Psoas muscle (tissue), 7 donors: ENCODE measurements at regions not wholly inside any gene's neighbourhood (a gene's known extent, or its start where the extent isn't known, plus 50 kb on each side); places are given as distances from the start of the nearest gene placed in this dataset.

Source experiments
- ATAC-seq, 4 donors: fragments of 200-7000 bp; cut with Tn5 transposase; one replicate each; pipeline ENCODE4 v1.9.1; 2020; ENCODE audit warnings: moderate library complexity in 3 of 4, mild to moderate bottlenecking in 2 of 4
- DNase-seq, 2 donors: peaks; one replicate each; pipeline ENCODE4 v3.0.0-alpha.2; 2020
- H3K27ac ChIP-seq: fragments of 200-600 bp; one replicate; pipeline ENCODE4 v1.8.0; 2022
- H3K27me3 ChIP-seq, 3 donors: fragments of 200-600 bp in 1 of 3; one replicate each; pipeline versions ENCODE4 v1.6.1 to v1.8.0; 2013 to 2022; ENCODE audit warnings: low read length in 2 of 3, mild to moderate bottlenecking in 2 of 3, moderate library complexity in 1 of 3; ENCODE audit not compliant: insufficient read depth in 3 of 3
- H3K36me3 ChIP-seq, 2 donors: fragments of 200-600 bp in 1 of 2; one replicate each; pipeline versions ENCODE4 v1.6.1 to v1.8.0; 2013 to 2022; ENCODE audit warnings: low read depth in 1 of 2, mild to moderate bottlenecking in 1 of 2, moderate library complexity in 1 of 2; ENCODE audit not compliant: insufficient read depth in 1 of 2
- H3K4me1 ChIP-seq: fragments of 200-600 bp; one replicate; pipeline ENCODE4 v1.8.0; 2022
- H3K4me3 ChIP-seq: fragments of 200-600 bp; one replicate; pipeline ENCODE4 v1.8.0; 2022; ENCODE audit warnings: mild to moderate bottlenecking
- H3K9me3 ChIP-seq: fragments of 200-600 bp; one replicate; pipeline ENCODE4 v1.8.0; 2022
- CTCF ChIP-seq: fragments of 200-600 bp; IDR thresholded peaks from one replicate; pipeline ENCODE4 v1.8.0; 2022; ENCODE audit warnings: antibody characterized with exemption
- WGBS, 3 donors: extraction: QIAGEN DNeasy Blood & Tissue Kit; methylation state at CpG; one replicate each; pipeline versions ENCODE4 v1.1.6 to v1.1.7; 2013; 5-methylcytosine and 5-hydroxymethylcytosine counted together
- intact Hi-C, 2 donors: fragments of 100-400 bp; cut with DNase I; formaldehyde crosslinking; loops; one replicate each; pipeline versions ENCODE4 v1.11.0 to v1.14.2; 2022
- donor health status: healthy with polysubstance abuse.
- donor health status: DM: no; HTN: no; CAD: no; lungs with moderate emphysema.
- donor health status: Bipolar disorder and iron deficiency.
- donor health status: healthy.
- donor health status: DM: yes; HTN: yes; CAD: no.
- donor health status: DM: no; HTN: no; CAD: no.
- donor health status: DM: yes; HTN: yes; CAD: no.

DNA sequence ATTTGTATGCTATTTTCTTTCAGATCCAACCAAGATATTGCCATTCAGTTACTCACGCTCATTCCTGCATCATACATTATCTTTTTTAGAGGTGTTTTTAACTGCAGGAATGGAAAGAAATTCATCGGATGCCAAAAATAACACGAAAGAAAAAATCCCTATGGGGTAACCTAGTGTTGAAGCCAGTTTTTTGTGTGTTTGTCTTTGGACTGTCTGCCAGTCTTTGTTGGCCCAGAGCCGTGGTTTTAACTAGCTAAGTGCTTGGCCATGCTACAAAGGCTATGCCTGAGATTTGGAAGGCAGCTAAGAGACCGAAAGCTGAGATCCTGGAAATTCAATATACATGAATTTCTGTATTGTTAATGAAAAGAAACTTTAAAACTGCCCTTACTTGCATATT, 309.8 kb upstream of the CNTN5 start:
- H3K27ac ChIP-seq = no peak overlapping the region
- H3K4me1 ChIP-seq = no peaks in the 10 kb centered on the region
- no peaks in the 10 kb centered on the region for H3K27me3 ChIP-seq
- DNase-seq (no peak), ATAC-seq (no peak)
- peaks cover 4% of the 10 kb centered on the region for H3K9me3 ChIP-seq
- TF ChIP-seq CTCF = no peak
- intact Hi-C loops = no loop called here
- H3K36me3 ChIP-seq = no peaks in the 10 kb centered on the region
- H3K4me3 ChIP-seq = no peak overlapping the region
- WGBS, 3 donors = 35 to 43% (median 35%) methylated on average over 5 of the region's 5 CpGs

GRCh38 chr11:98720951-98721350, 299.8 kb upstream of the CNTN5 start:
- no peak overlapping the region for H3K4me3 ChIP-seq
- no peak for ATAC-seq
- H3K4me1 ChIP-seq = no peaks in the 10 kb centered on the region
- no peaks in the 10 kb centered on the region for H3K9me3 ChIP-seq
- no peak for DNase-seq
- H3K27ac ChIP-seq = no peak overlapping the region
- WGBS, 3 donors = 54 to 65% (median 62%) methylated on average over 3 of the region's 3 CpGs
- intact Hi-C loops = no loop called here
- H3K36me3 ChIP-seq = no peaks in the 10 kb centered on the region
- no peak for TF ChIP-seq CTCF
- H3K27me3 ChIP-seq = no peaks in the 10 kb centered on the region

DNA sequence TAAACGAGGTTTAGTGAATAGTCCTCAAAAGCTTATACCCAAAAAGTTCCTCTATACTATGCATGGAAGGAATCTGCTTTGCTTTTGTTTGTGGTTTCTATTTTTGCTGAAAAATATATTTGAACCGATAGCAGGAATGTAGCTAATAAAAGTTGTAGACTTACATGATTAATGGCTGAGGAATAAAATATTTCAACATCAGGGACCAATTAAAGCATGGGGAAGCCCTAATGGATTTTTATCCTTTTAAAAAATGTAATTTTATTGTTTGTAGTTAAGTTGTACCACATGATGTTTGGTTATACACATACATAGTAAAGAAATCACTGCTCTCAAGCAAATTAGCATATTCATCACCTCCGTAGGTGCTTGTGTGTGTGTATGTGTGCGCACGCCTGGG, 295.3 kb upstream of the CNTN5 start:
- no peak for TF ChIP-seq CTCF
- 73 to 77% (median 76%) methylated on average over 5 of the region's 5 CpGs for WGBS, 3 donors
- intact Hi-C loops = no loop called here
- Histone ChIP-seq H3K27ac (no peak overlapping the region), H3K27me3 (no peaks in the 10 kb centered on the region), H3K9me3 (no peaks in the 10 kb centered on the region), H3K4me1 (no peaks in the 10 kb centered on the region), H3K4me3 (no peak overlapping the region), H3K36me3 (no peaks in the 10 kb centered on the region)
- ATAC-seq (no peak), DNase-seq (no peak)

GRCh38 chr11:98728421-98728820, 292.3 kb upstream of the CNTN5 start:
- no peaks in the 10 kb centered on the region for H3K9me3 ChIP-seq
- no peak for ATAC-seq
- intact Hi-C loops = no loop called here
- H3K4me3 ChIP-seq = no peak overlapping the region
- H3K4me1 ChIP-seq = no peaks in the 10 kb centered on the region
- no peaks in the 10 kb centered on the region for H3K36me3 ChIP-seq
- TF ChIP-seq CTCF = no peak
- 86 to 89% (median 87%) methylated on average over 4 of the region's 4 CpGs for WGBS, 3 donors
- no peaks in the 10 kb centered on the region for H3K27me3 ChIP-seq
- no peak for DNase-seq
- H3K27ac ChIP-seq = no peak overlapping the region

DNA sequence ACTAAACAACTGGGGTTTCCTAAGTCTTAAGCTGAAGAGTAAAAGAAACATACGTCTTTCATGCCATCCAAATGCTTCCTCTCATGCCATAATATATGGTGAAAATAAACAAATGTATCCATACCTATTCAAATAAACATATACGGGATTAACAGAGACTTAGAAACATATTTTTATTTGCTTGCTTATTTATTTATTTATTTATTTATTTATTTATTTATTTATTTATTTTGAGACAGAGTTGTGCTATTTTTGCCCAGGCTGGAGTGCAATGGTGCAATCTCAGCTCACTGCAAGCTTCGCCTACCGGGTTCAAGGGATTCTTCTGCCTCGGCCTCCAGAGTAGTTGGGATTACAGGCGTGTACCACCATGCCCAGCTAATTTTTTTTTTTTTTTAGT, 291.6 kb upstream of the CNTN5 start:
- no peaks in the 10 kb centered on the region for H3K4me1 ChIP-seq
- intact Hi-C loops = no loop called here
- H3K9me3 ChIP-seq = no peaks in the 10 kb centered on the region
- H3K27me3 ChIP-seq = no peaks in the 10 kb centered on the region
- H3K36me3 ChIP-seq = no peaks in the 10 kb centered on the region
- no peak for TF ChIP-seq CTCF
- no peak overlapping the region for H3K4me3 ChIP-seq
- WGBS, 3 donors = 91 to 96% (median 94%) methylated on average over 6 of the region's 6 CpGs
- ATAC-seq = no peak
- DNase-seq = no peak
- no peak overlapping the region for H3K27ac ChIP-seq
